Progenitor cell of endocrine pancreas (in vitro differentiated cells): ENCODE measurements at regions not wholly inside any gene's neighbourhood (a gene's known extent, or its start where the extent isn't known, plus 50 kb on each side); places are given as distances from the start of the nearest gene placed in this dataset.

Experiments
- DNase-seq: peaks from one replicate; pipeline ENCODE4 v3.0.0; 2021; ENCODE audit warnings: low spot score; ENCODE audit not compliant: unreplicated experiment
- H3K27ac Mint-ChIP-seq: 2 replicates; pipeline ENCODE4 v1.8.0; 2021; ENCODE audit warnings: mild to moderate bottlenecking, moderate library complexity, mixed read lengths
- H3K27me3 Mint-ChIP-seq: 2 replicates; pipeline ENCODE4 v1.8.0; 2021; ENCODE audit warnings: mixed read lengths
- H3K36me3 Mint-ChIP-seq: 2 replicates; pipeline ENCODE4 v1.8.0; 2022; ENCODE audit warnings: mixed read lengths; ENCODE audit not compliant: insufficient read depth
- H3K4me1 Mint-ChIP-seq: 2 replicates; pipeline ENCODE4 v1.8.0; 2021; ENCODE audit warnings: low read depth, mixed read lengths
- H3K4me3 Mint-ChIP-seq: 2 replicates; pipeline ENCODE4 v1.8.0; 2021; ENCODE audit warnings: low read depth, mild to moderate bottlenecking, moderate library complexity, mixed read lengths
- H3K9me3 Mint-ChIP-seq: 2 replicates; pipeline ENCODE4 v1.8.0; 2021; ENCODE audit warnings: low read depth, mixed read lengths
- TF ChIP-seq, protein P1 (sequence below): fragments of 200-600 bp; sonication (generic); IDR thresholded peaks from one replicate; pipeline ENCODE4 v1.5.0; 2021; ENCODE audit warnings: antibody characterized with exemption, mild to moderate bottlenecking; ENCODE audit not compliant: unreplicated experiment

GRCh38 chr4:126174627-126175026 lies 859.9 kb downstream of the FAT4 start:
- Mint-ChIP-seq H3K4me3 (no peak overlapping the region), H3K27ac (no peak overlapping the region), H3K4me1 (no peaks in the 10 kb centered on the region), H3K27me3 (no peaks in the 10 kb centered on the region), H3K9me3 (peaks cover 3% of the 10 kb centered on the region), H3K36me3 (no peaks in the 10 kb centered on the region)
- TF ChIP-seq, protein P1, sequence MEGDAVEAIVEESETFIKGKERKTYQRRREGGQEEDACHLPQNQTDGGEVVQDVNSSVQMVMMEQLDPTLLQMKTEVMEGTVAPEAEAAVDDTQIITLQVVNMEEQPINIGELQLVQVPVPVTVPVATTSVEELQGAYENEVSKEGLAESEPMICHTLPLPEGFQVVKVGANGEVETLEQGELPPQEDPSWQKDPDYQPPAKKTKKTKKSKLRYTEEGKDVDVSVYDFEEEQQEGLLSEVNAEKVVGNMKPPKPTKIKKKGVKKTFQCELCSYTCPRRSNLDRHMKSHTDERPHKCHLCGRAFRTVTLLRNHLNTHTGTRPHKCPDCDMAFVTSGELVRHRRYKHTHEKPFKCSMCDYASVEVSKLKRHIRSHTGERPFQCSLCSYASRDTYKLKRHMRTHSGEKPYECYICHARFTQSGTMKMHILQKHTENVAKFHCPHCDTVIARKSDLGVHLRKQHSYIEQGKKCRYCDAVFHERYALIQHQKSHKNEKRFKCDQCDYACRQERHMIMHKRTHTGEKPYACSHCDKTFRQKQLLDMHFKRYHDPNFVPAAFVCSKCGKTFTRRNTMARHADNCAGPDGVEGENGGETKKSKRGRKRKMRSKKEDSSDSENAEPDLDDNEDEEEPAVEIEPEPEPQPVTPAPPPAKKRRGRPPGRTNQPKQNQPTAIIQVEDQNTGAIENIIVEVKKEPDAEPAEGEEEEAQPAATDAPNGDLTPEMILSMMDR: no peak
- DNase-seq: no peak

GRCh38 chr4:126180642-126181041 lies 865.9 kb downstream of the FAT4 start:
- no peak for DNase-seq
- Mint-ChIP-seq H3K9me3 (peaks cover 3% of the 10 kb centered on the region), H3K27ac (no peak overlapping the region), H3K4me1 (no peaks in the 10 kb centered on the region), H3K27me3 (no peaks in the 10 kb centered on the region), H3K4me3 (no peak overlapping the region), H3K36me3 (no peaks in the 10 kb centered on the region)
- TF ChIP-seq, protein P1: no peak

- Mint-ChIP-seq H3K27ac (no peak overlapping the region), H3K9me3 (no peaks in the 10 kb centered on the region), H3K27me3 (no peaks in the 10 kb centered on the region), H3K36me3 (no peaks in the 10 kb centered on the region), H3K4me3 (no peak overlapping the region), H3K4me1 (no peaks in the 10 kb centered on the region)
- TF ChIP-seq, protein P1: no peak
- DNase-seq: no peak
These were observed 867.6 kb downstream of the FAT4 start for GRCh38 chr4:126182336-126182735.

GRCh38 chr4:126182786-126183185 lies 868.0 kb downstream of the FAT4 start:
- Mint-ChIP-seq H3K9me3 (no peaks in the 10 kb centered on the region), H3K27ac (no peak overlapping the region), H3K4me3 (no peak overlapping the region), H3K4me1 (no peaks in the 10 kb centered on the region), H3K27me3 (no peaks in the 10 kb centered on the region), H3K36me3 (no peaks in the 10 kb centered on the region)
- DNase-seq: no peak
- TF ChIP-seq, protein P1: no peak

GRCh38 chr4:126183206-126183605 lies 868.5 kb downstream of the FAT4 start:
- TF ChIP-seq, protein P1: no peak
- Mint-ChIP-seq H3K27me3 (no peaks in the 10 kb centered on the region), H3K4me1 (no peaks in the 10 kb centered on the region), H3K4me3 (no peak overlapping the region), H3K36me3 (no peaks in the 10 kb centered on the region), H3K9me3 (no peaks in the 10 kb centered on the region), H3K27ac (no peak overlapping the region)
- DNase-seq: no peak

- Mint-ChIP-seq H3K9me3 (no peaks in the 10 kb centered on the region), H3K4me3 (no peak overlapping the region), H3K27me3 (no peaks in the 10 kb centered on the region), H3K4me1 (peaks cover 8% of the 10 kb centered on the region), H3K36me3 (no peaks in the 10 kb centered on the region), H3K27ac (no peak overlapping the region)
- TF ChIP-seq, protein P1: no peak
- DNase-seq: no peak
These were observed 876.8 kb downstream of the FAT4 start for GRCh38 chr4:126191536-126191935.
